Activated CD8-positive, alpha-beta T cell treated with anti-CD3 and anti-CD28 coated beads, Interleukin-2, amount 10 ng/mL, durations not matched to agents 7 days and 5 days (primary cell): ENCODE measurements at regions not wholly inside any gene's neighbourhood (a gene's known extent, or its start where the extent isn't known, plus 50 kb on each side); places are given as distances from the start of the nearest gene placed in this dataset.
A peak's percentile ranks its signal among the peaks of the same experiment; 100 is the strongest.
"Not testable (repeated sequence)": the region's sequence is repeated elsewhere in the genome, so short reads cannot be mapped to it uniquely, and the experiment has no call there.

Experiments used
- ATAC-seq: fragments of 150-1000 bp; cut with Tn5 transposase; one replicate; pipeline ENCODE4 v1.10.0; 2021; ENCODE audit warnings: moderate library complexity
- CTCF ChIA-PET: fragments of 350-600 bp; sonication (Branson Sonifier 250); formaldehyde crosslinking; loops from one replicate; lab custom pipeline; 2021; ENCODE audit warnings: antibody characterized with exemption; lab: Charles Lee
- POLR2A ChIA-PET: fragments of 350-600 bp; sonication (Branson Sonifier 250); formaldehyde crosslinking; loops from one replicate; lab custom pipeline; 2021; ENCODE audit warnings: antibody characterized with exemption; lab: Charles Lee
- DNase-seq: peaks from one replicate; pipeline ENCODE4 v3.0.0-alpha.2; 2020
- H3K27ac Mint-ChIP-seq: one replicate; pipeline ENCODE4 v1.8.0; 2021; ENCODE audit warnings: mild to moderate bottlenecking, mixed read lengths
- H3K27me3 Mint-ChIP-seq: one replicate; pipeline ENCODE4 v1.8.0; 2021; ENCODE audit warnings: low read depth, mixed read lengths
- H3K36me3 Mint-ChIP-seq: one replicate; pipeline ENCODE4 v1.8.0; 2021; ENCODE audit warnings: low read depth, mixed read lengths
- H3K4me1 Mint-ChIP-seq: one replicate; pipeline ENCODE4 v1.8.0; 2021; ENCODE audit warnings: low read depth, mixed read lengths
- H3K4me3 Mint-ChIP-seq: one replicate; pipeline ENCODE4 v1.8.0; 2021; ENCODE audit warnings: mild to moderate bottlenecking, mixed read lengths
- H3K9me3 Mint-ChIP-seq: one replicate; pipeline ENCODE4 v1.8.0; 2022; ENCODE audit warnings: mixed read lengths; ENCODE audit not compliant: insufficient read depth

DNA sequence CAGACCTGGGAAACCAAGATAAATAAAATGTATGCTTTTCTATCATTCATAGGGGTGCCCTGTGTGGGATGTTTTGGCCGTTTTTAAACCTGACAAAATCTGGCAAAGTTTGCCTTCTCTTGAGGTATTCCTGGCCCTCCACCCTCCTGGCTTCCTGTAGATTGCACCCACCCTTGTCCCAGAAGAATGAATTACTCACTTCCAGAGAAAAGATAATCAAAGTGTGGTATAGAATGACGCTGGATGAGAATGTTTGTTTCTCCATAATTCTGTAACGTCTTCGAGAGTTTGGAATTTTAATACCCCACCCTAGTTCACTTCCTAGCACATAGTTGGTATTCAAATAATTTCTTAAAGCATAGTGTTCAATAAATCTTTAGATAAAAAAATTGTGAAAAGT is 519.7 kb upstream of the PFKP start:
- CTCF ChIA-PET, result no interaction called here
- H3K36me3 Mint-ChIP-seq, result no peaks in the 10 kb centered on the region
- no peaks in the 10 kb centered on the region for H3K4me1 Mint-ChIP-seq
- no peak overlapping the region for H3K4me3 Mint-ChIP-seq
- POLR2A ChIA-PET, result no interaction called here
- no peak overlapping the region for H3K27ac Mint-ChIP-seq
- DNase-seq (no peak), ATAC-seq (no peak)
- H3K9me3 Mint-ChIP-seq, result no peaks in the 10 kb centered on the region
- H3K27me3 Mint-ChIP-seq, result no peaks in the 10 kb centered on the region

DNA sequence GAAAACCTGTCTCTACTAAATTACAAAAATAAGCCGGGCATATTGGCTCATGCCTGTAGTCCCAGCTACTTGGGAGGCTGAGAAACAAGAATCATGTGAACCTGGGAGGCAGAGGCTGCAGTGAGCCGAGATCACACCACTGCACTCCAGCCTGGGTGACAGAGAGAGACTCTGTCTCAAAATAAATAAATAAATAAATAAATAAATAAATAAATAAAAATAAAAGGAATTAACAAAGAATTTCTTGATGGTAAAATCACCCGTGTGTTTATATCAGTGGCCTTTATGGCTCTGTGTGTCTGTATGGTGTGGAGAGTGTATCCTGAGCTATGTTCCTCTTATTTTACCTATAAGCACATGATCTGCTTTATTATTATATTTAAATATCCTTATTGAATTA is 520.5 kb upstream of the PFKP start:
- H3K36me3 Mint-ChIP-seq, CTCF ChIA-PET, H3K27me3 Mint-ChIP-seq, H3K4me1 Mint-ChIP-seq, DNase-seq, H3K9me3 Mint-ChIP-seq, H3K27ac Mint-ChIP-seq, ATAC-seq, POLR2A ChIA-PET, H3K4me3 Mint-ChIP-seq: not testable (repeated sequence)

DNA sequence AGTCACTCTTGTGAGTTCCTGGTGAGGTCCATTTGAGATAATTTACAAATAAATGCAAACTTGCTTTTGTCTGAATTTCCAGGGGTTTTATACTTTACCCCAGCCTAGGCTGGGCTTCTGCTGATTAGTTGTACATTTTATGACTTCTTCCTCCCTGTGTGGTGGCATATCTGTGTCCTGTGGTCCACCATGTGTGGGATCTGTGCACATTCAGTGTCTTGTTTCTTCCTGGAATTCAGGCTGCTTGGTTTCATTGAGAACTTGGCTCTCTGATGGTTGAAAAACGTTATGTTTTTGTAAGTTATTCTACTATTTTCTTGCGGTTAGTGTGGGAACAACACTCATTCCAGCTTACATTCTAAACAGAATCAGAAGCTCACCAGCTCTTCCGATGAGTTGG is 523.4 kb upstream of the PFKP start:
- Mint-ChIP-seq H3K27ac (no peak overlapping the region), H3K36me3 (no peaks in the 10 kb centered on the region), H3K27me3 (no peaks in the 10 kb centered on the region), H3K9me3 (no peaks in the 10 kb centered on the region), H3K4me1 (no peaks in the 10 kb centered on the region), H3K4me3 (no peak overlapping the region)
- ATAC-seq (no peak), DNase-seq (no peak)
- ChIA-PET POLR2A (no interaction called here), CTCF (no interaction called here)

DNA sequence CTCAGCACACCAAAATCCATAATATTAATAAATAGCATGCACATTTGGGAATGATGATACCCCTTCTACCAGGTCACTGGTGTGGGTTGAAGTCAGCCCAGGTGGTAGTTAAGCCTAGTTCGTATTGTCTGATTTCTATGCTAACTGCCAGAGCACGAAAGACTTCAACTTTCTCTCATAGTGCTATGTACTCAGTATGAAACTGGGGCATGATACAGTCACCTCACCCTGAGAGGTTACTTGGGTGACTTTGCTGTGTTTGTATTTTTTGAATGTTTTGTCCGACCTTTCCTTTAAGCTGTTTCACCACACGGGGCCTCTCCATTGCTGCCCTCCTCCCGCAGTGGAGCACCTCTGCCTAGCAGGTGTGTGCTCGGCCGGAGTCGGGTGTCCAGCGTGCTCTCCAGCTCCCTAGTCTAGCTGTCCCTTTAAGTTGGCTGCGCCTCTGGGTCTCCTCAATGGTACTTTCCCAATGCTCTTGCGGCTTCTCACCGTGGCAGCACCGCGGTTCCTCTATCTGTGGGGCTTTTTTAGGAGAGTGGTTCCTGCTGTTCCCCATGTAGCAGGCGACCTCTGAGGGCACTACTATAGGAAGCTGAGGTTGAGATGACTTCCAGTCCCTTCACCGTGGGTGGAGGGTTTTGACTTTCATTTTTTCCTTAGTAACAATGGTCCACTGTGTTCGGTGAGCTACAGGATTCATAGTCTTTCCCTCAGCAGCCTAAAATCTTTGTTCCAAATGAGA is 524.0 kb upstream of the PFKP start:
- H3K4me1 Mint-ChIP-seq, result no peaks in the 10 kb centered on the region

DNA sequence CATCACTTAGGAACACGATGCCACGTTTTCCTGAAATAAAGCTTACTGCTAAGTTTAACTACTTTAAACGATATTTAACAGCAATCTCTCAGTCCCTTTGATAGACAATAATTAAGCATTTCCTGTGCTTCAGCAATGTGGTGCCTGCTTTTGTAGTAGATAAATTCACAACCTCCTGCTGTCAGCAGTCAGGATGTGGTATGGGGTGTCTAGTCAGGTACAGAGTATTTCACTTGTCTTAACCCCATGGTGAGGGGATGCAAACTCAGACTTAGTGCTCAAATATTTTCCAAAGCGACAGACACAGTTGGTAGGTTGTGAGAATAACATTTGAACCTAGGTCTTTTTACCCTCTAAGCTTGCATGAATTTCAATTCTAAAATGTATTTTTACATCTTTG is 526.2 kb upstream of the PFKP start:
- POLR2A ChIA-PET, result no interaction called here
- no peaks in the 10 kb centered on the region for H3K36me3 Mint-ChIP-seq
- no peaks in the 10 kb centered on the region for H3K4me1 Mint-ChIP-seq
- CTCF ChIA-PET, result no interaction called here
- no peak overlapping the region for H3K27ac Mint-ChIP-seq
- H3K27me3 Mint-ChIP-seq, result no peaks in the 10 kb centered on the region
- no peak overlapping the region for H3K4me3 Mint-ChIP-seq
- H3K9me3 Mint-ChIP-seq, result no peaks in the 10 kb centered on the region
- no peak for ATAC-seq
- DNase-seq, result no peak

More for the DNA sequence above, 524.0 kb upstream of the PFKP start:
- CTCF ChIA-PET, result no interaction called here
- H3K27ac Mint-ChIP-seq, result no peak overlapping the region
- ATAC-seq (no peak), DNase-seq (no peak)
- no peaks in the 10 kb centered on the region for H3K9me3 Mint-ChIP-seq
- H3K36me3 Mint-ChIP-seq, result no peaks in the 10 kb centered on the region
- no peak overlapping the region for H3K4me3 Mint-ChIP-seq
- H3K27me3 Mint-ChIP-seq, result no peaks in the 10 kb centered on the region
- POLR2A ChIA-PET, result no interaction called here

DNA sequence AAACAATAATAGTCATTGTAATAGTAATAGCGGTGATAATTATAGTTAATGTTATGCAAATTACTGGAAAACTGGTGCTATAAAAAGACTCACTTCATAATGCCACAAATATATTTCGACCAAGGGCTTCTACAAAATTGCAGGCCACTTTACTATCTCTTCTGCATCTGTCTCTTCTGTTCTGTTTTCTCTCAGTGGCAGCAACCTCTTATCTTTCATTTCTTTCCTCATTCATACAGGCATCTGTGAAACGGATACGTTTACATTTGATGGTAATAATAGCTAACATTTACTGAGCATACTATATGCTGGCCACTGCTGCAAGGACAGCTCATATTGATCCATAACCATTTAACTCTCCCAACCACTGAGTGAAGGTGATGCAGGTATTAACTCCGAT is 537.4 kb upstream of the PFKP start:
- H3K9me3 Mint-ChIP-seq, result no peaks in the 10 kb centered on the region
- ChIA-PET POLR2A (no interaction called here), CTCF (no interaction called here)
- ATAC-seq (no peak), DNase-seq (no peak)
- H3K4me3 Mint-ChIP-seq, result no peak overlapping the region
- H3K27ac Mint-ChIP-seq, result no peak overlapping the region
- H3K36me3 Mint-ChIP-seq, result no peaks in the 10 kb centered on the region
- no peaks in the 10 kb centered on the region for H3K4me1 Mint-ChIP-seq
- no peaks in the 10 kb centered on the region for H3K27me3 Mint-ChIP-seq

DNA sequence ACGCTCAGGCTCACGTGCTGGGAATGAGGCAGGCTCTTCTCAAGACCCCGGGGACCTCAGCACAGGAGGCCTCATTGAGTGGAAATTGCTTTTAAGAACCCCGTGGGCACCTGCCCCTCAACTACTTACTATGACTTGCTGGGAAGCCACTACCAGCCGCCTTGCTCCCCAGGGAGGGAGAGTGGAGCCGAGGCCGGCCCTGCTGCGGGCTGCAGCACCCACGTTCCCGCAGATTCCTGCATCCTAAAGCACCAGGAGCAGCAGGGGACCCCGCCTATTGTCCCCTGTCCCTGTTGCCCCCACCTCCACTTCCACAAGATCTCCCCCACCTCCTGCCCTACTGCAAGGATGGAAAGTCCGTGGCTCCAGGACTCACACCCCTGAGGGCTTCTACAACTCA is 541.6 kb upstream of the PFKP start:
- H3K4me1 Mint-ChIP-seq, result no peaks in the 10 kb centered on the region
- ATAC-seq (no peak), DNase-seq (no peak)
- H3K27me3 Mint-ChIP-seq, result no peaks in the 10 kb centered on the region
- no peaks in the 10 kb centered on the region for H3K9me3 Mint-ChIP-seq
- H3K27ac Mint-ChIP-seq, result no peak overlapping the region
- H3K4me3 Mint-ChIP-seq, result no peak overlapping the region
- ChIA-PET CTCF (no interaction called here), POLR2A (no interaction called here)
- H3K36me3 Mint-ChIP-seq, result no peaks in the 10 kb centered on the region

DNA sequence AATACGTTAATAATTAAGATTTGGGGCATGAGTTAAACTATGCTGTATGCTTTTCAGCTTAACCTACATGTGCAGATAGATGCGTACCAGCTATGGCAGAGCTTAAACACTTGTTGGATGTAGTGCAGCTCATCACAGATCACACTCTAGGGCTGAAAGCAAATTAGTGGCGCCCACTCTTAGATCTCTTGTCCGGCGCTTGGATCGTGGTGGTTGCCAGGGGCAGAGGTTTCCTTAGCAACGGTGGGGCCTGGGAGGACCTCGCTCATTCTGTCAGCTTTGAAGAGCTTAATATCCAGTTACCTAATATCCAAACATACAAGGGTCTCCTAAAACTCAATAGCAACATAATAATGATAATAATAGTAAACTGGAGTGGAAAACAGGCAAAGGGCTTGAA is 548.2 kb upstream of the PFKP start:
- H3K4me3 Mint-ChIP-seq, result no peak overlapping the region
- H3K27me3 Mint-ChIP-seq, result no peaks in the 10 kb centered on the region
- H3K27ac Mint-ChIP-seq, result no peak overlapping the region
- ChIA-PET POLR2A (no interaction called here), CTCF (no interaction called here)
- no peaks in the 10 kb centered on the region for H3K36me3 Mint-ChIP-seq
- H3K9me3 Mint-ChIP-seq, result no peaks in the 10 kb centered on the region
- no peak for DNase-seq
- no peak for ATAC-seq
- no peaks in the 10 kb centered on the region for H3K4me1 Mint-ChIP-seq

DNA sequence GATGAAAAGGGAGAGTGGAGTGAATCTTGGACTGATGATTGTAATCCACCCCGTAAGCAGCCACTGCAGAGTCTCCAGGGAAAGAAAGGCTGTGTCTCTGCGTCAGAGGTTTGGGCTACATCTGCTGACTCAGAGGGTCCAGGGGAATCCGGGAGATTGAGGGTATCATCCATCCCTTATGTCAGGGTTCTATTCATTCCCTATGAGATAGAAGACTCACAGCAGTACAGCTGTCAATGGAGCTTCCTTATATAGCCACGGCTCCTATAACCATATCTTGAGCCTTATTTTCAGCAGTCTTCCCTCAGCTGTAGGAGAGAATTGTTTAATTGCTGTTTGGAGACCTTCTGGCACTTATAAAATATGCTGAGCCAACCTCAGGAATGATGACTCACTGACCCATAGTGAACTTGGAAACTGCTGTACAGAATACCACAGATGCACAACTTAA is 558.2 kb upstream of the PFKP start:
- Mint-ChIP-seq H3K27me3 (no peaks in the 10 kb centered on the region), H3K27ac (no peak overlapping the region), H3K9me3 (no peaks in the 10 kb centered on the region), H3K4me1 (no peaks in the 10 kb centered on the region), H3K4me3 (no peak overlapping the region), H3K36me3 (no peaks in the 10 kb centered on the region)
- POLR2A ChIA-PET, result no interaction called here
- ATAC-seq (no peak), DNase-seq (no peak)
- CTCF ChIA-PET, result no interaction called here

DNA sequence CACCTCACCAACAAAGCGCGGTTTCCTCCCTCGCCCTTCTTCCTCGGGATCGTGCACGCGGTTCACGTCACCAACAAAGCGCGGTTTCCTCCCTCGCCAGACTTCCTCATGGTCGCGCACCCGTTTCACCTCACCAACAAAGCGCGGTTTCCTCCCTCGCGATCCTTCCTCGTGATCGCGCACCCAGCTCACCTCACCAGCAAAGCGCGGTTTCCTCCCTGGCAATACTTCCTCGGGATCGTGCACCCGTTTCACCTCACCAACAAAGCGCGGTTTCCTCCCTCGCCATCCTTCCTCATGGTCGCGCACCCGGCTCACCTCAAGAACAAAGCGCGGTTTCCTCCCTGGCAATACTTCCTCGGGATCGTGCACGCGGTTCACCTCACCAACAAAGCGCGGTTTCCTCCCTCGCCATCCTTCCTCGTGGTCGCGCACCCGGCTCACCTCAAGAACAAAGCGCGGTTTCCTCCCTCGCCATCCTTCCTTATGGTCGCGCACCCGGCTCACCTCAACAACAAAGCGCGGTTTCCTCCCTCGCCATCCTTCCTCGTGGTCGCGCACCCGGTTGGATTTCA is 565.9 kb upstream of the PFKP start:
- CTCF ChIA-PET, H3K9me3 Mint-ChIP-seq, H3K27me3 Mint-ChIP-seq, ATAC-seq, H3K4me1 Mint-ChIP-seq, H3K36me3 Mint-ChIP-seq, POLR2A ChIA-PET: not testable (repeated sequence)
- H3K4me3 Mint-ChIP-seq, result peak overlapping the region; percentile 12
- peak overlapping the region; percentile 61 for H3K27ac Mint-ChIP-seq
- DNase-seq, result peak; percentile 24

DNA sequence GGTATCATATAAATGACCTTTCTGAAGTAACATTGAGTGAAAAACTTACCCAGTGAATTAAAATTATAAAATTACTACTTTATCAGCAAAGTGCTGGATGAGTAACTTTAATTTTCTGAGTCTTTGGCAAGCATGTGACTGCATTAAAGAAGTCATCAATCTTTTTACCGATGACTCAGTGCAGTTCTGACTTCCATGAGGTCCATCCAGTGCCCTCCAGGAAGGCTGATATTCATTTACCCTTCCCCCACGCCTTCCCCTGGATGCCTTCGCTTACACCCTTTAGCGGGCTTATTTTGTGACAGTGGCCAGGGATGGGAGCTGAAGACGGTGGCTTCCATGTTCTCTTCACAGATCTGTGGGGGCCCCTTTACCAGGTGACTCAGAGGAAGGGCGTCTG is 572.9 kb upstream of the PFKP start:
- H3K4me3 Mint-ChIP-seq, result no peak overlapping the region
- DNase-seq (no peak), ATAC-seq (no peak)
- no peaks in the 10 kb centered on the region for H3K36me3 Mint-ChIP-seq
- no peak overlapping the region for H3K27ac Mint-ChIP-seq
- H3K4me1 Mint-ChIP-seq, result no peaks in the 10 kb centered on the region
- CTCF ChIA-PET, result no interaction called here
- POLR2A ChIA-PET, result no interaction called here
- H3K27me3 Mint-ChIP-seq, result no peaks in the 10 kb centered on the region
- H3K9me3 Mint-ChIP-seq, result no peaks in the 10 kb centered on the region

DNA sequence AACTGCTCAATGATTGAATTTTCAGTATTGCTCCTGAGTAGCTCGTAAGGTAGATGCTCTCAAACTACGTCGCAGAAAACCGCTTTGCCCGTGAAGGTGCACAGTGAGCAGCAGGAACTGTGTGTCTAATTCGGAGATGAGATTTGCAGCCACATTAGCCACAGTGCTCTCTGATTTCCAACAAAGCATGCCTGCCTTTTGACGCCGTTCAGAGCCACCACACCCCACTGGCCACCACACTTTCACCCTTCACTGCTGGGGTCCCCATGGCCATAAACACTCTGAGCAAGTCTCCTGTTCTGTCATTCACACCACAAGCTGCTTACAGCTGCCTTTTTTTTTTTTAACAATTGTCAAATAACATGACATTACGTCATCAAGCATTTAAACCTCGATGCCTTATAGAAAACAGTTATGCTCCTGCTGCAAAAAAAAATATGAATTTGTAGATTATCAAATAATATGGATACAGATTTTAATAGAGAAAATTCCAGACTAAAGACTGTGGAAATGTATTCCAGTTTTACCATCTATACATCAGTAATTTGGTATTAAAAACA is 578.8 kb upstream of the PFKP start:
- Mint-ChIP-seq H3K27me3 (no peaks in the 10 kb centered on the region), H3K36me3 (no peaks in the 10 kb centered on the region), H3K4me1 (no peaks in the 10 kb centered on the region), H3K4me3 (no peak overlapping the region), H3K9me3 (no peaks in the 10 kb centered on the region), H3K27ac (no peak overlapping the region)
- POLR2A ChIA-PET, result no interaction called here
- ATAC-seq (no peak), DNase-seq (no peak)
- CTCF ChIA-PET, result no interaction called here
